IPS-15b (cell line): ENCODE measurements at regions not wholly inside any gene's neighbourhood (a gene's known extent, or its start where the extent isn't known, plus 50 kb on each side); places are given as distances from the start of the nearest gene placed in this dataset.

ENCODE experiments used
- H3K27me3 ChIP-seq: one replicate; pipeline ENCODE4 v1.6.1; 2013; ENCODE audit warnings: low read length; ENCODE audit not compliant: control insufficient read depth, insufficient read depth
- H3K36me3 ChIP-seq: one replicate; pipeline ENCODE4 v1.6.1; 2013; ENCODE audit warnings: low read length; ENCODE audit not compliant: control insufficient read depth, insufficient read depth
- H3K4me1 ChIP-seq: one replicate; pipeline ENCODE4 v1.6.1; 2013; ENCODE audit warnings: mild to moderate bottlenecking, low read length; ENCODE audit not compliant: control insufficient read depth, insufficient read depth
- H3K4me3 ChIP-seq: one replicate; pipeline ENCODE4 v1.5.1; 2013; ENCODE audit warnings: low read depth, low read length
- H3K9ac ChIP-seq: one replicate; pipeline ENCODE4 v1.6.1; 2013; ENCODE audit warnings: low read depth, mild to moderate bottlenecking, low read length
- H3K9me3 ChIP-seq: one replicate; pipeline ENCODE4 v1.6.1; 2013; ENCODE audit warnings: mild to moderate bottlenecking, low read length; ENCODE audit not compliant: control insufficient read depth, insufficient read depth

- H3K9me3 ChIP-seq = no peaks in the 10 kb centered on the region
- no peaks in the 10 kb centered on the region for H3K36me3 ChIP-seq
- no peaks in the 10 kb centered on the region for H3K4me1 ChIP-seq
- H3K4me3 ChIP-seq = no peak overlapping the region
- H3K9ac ChIP-seq = no peak overlapping the region
- no peaks in the 10 kb centered on the region for H3K27me3 ChIP-seq
These were observed 216.5 kb upstream of the SEMA6D start for GRCh38 chr15:47500842-47501241.

GRCh38 chr15:47502041-47502440 is 215.3 kb upstream of the SEMA6D start:
- H3K9me3 ChIP-seq = no peaks in the 10 kb centered on the region
- no peak overlapping the region for H3K9ac ChIP-seq
- no peaks in the 10 kb centered on the region for H3K36me3 ChIP-seq
- no peaks in the 10 kb centered on the region for H3K4me1 ChIP-seq
- no peak overlapping the region for H3K4me3 ChIP-seq
- H3K27me3 ChIP-seq = no peaks in the 10 kb centered on the region

- Histone ChIP-seq H3K4me3 (no peak overlapping the region), H3K9me3 (no peaks in the 10 kb centered on the region), H3K9ac (no peak overlapping the region), H3K36me3 (no peaks in the 10 kb centered on the region), H3K4me1 (no peaks in the 10 kb centered on the region), H3K27me3 (no peaks in the 10 kb centered on the region)
These were observed 213.4 kb upstream of the SEMA6D start for GRCh38 chr15:47503876-47504275.

GRCh38 chr15:47504624-47505256 is 212.6 kb upstream of the SEMA6D start:
- H3K9ac ChIP-seq = no peak overlapping the region
- H3K36me3 ChIP-seq = no peaks in the 10 kb centered on the region
- no peaks in the 10 kb centered on the region for H3K27me3 ChIP-seq
- no peaks in the 10 kb centered on the region for H3K4me1 ChIP-seq
- H3K9me3 ChIP-seq = no peaks in the 10 kb centered on the region
- no peak overlapping the region for H3K4me3 ChIP-seq

- H3K36me3 ChIP-seq = no peaks in the 10 kb centered on the region
- no peak overlapping the region for H3K9ac ChIP-seq
- H3K4me3 ChIP-seq = no peak overlapping the region
- no peaks in the 10 kb centered on the region for H3K4me1 ChIP-seq
- no peaks in the 10 kb centered on the region for H3K9me3 ChIP-seq
- H3K27me3 ChIP-seq = no peaks in the 10 kb centered on the region
These were observed 211.5 kb upstream of the SEMA6D start for GRCh38 chr15:47505712-47506328.

GRCh38 chr15:47506329-47507100 is 210.8 kb upstream of the SEMA6D start:
- Histone ChIP-seq H3K4me3 (no peak overlapping the region), H3K36me3 (no peaks in the 10 kb centered on the region), H3K9ac (no peak overlapping the region), H3K27me3 (no peaks in the 10 kb centered on the region), H3K4me1 (no peaks in the 10 kb centered on the region), H3K9me3 (no peaks in the 10 kb centered on the region)

- Histone ChIP-seq H3K4me1 (no peaks in the 10 kb centered on the region), H3K27me3 (no peaks in the 10 kb centered on the region), H3K9me3 (no peaks in the 10 kb centered on the region), H3K4me3 (no peak overlapping the region), H3K9ac (no peak overlapping the region), H3K36me3 (no peaks in the 10 kb centered on the region)
These were observed 209.9 kb upstream of the SEMA6D start for GRCh38 chr15:47507221-47507985.

- H3K4me3 ChIP-seq = no peak overlapping the region
- H3K4me1 ChIP-seq = no peaks in the 10 kb centered on the region
- no peaks in the 10 kb centered on the region for H3K9me3 ChIP-seq
- no peaks in the 10 kb centered on the region for H3K27me3 ChIP-seq
- no peaks in the 10 kb centered on the region for H3K36me3 ChIP-seq
- H3K9ac ChIP-seq = no peak overlapping the region
These were observed 206.0 kb upstream of the SEMA6D start for GRCh38 chr15:47511261-47511660.

- no peaks in the 10 kb centered on the region for H3K9me3 ChIP-seq
- H3K4me3 ChIP-seq = no peak overlapping the region
- no peak overlapping the region for H3K9ac ChIP-seq
- H3K4me1 ChIP-seq = no peaks in the 10 kb centered on the region
- no peaks in the 10 kb centered on the region for H3K36me3 ChIP-seq
- H3K27me3 ChIP-seq = no peaks in the 10 kb centered on the region
These were observed 203.8 kb upstream of the SEMA6D start for GRCh38 chr15:47513471-47513870.

- no peak overlapping the region for H3K9ac ChIP-seq
- H3K27me3 ChIP-seq = no peaks in the 10 kb centered on the region
- no peaks in the 10 kb centered on the region for H3K9me3 ChIP-seq
- no peak overlapping the region for H3K4me3 ChIP-seq
- no peaks in the 10 kb centered on the region for H3K4me1 ChIP-seq
- no peaks in the 10 kb centered on the region for H3K36me3 ChIP-seq
These were observed 203.1 kb upstream of the SEMA6D start for GRCh38 chr15:47514200-47514652.

- Histone ChIP-seq H3K9ac (no peak overlapping the region), H3K27me3 (no peaks in the 10 kb centered on the region)
These were observed 200.7 kb upstream of the SEMA6D start for GRCh38 chr15:47516558-47516957.

More at GRCh38 chr15:47516558-47516957, 200.7 kb upstream of the SEMA6D start:
- H3K4me1 ChIP-seq = no peaks in the 10 kb centered on the region
- no peaks in the 10 kb centered on the region for H3K36me3 ChIP-seq
- no peaks in the 10 kb centered on the region for H3K9me3 ChIP-seq
- H3K4me3 ChIP-seq = no peak overlapping the region
